NCI-H146 treated with DMSO at 0.1 percent for 48 hours (cell line): ENCODE measurements at regions not wholly inside any gene's neighbourhood (a gene's known extent, or its start where the extent isn't known, plus 50 kb on each side); places are given as distances from the start of the nearest gene placed in this dataset.

ENCODE experiments used
- DNase-seq: peaks from one replicate; lab custom pipeline; 2025; ENCODE audit not compliant: unreplicated experiment; lab: John Stamatoyannopoulos, UW

DNA sequence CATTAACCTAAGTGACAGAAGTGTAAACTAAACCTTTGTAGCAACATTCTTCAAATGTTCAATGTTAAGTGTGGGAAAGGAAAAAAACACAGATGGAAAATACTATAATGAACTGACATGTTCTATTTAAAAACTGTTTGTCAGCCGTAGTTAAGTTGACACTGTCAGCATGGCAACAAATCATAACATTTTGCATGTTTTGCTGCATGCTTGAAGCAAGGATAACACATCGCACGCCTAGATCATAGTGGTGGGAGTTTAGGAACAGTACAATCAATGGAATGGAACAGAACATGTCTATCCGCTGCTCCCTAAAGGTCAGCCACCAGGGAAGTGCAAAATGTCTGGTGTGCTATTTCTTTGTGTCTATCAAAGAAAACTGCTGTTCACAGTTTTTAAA is 62.5 kb upstream of the ESRRG start:
- DNase-seq: no peak

DNA sequence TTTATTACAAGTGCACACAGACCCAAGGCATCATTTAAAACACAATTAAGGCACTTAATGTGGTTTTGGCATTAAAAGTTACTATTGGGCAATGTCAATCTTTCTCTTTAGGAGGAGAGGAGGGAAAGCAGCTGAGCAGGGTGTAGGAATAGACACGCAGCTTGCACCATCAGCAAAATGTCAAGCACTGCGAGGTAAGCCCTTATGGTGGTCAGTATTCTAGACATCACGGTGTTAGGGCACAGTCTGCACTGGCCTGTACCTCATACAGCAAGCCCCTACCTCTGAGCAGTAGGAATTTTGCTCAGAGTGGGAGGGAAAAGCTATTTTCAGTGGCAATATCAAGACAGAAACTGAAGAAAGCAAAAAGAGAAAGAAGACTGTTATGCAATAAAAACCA is 62.0 kb upstream of the ESRRG start:
- DNase-seq: no peak

DNA sequence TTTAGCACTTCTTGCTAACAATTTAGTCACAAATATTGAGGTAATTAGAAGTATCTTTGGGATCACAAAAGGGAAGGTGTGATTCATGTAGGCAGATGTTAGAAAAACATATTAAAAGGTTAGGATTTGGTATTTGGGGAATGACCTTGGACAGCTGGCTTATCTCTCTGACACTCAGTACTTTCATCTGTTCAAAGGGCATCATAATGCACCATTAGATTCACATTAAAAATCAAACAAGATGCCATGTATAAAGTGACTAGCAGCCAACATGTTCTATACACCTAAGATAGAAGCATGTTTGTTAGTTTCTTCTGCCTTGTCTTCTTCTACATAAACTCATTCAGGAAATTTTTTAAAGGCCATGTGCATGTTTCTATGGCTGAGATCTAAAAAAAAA is 56.5 kb upstream of the ESRRG start:
- no peak for DNase-seq

- DNase-seq: no peak
These were observed 55.5 kb upstream of the ESRRG start for GRCh38 chr1:216778737-216779136.

DNA sequence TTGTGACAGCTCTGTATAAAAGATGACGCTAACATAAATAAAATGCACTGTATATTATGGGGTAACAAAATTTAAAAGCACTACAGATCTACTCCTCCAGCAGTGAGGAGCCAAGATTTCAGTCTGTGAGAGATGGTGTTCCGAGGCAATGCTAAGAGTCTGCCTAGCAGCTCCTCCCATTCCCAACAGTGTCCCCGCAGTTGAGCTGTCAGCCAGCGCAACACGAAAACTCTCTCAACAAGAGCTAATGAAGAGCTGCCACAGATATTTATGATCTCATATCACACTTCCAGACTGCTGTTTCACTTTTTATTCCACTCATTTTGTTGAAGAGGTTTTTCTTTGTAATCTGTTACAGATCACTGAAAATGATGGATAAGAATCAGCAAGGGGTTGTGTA is 53.9 kb upstream of the ESRRG start:
- DNase-seq: no peak
